Activated CD8-positive, alpha-beta T cell treated with anti-CD3 and anti-CD28 coated beads for 36 hours (primary cell): ENCODE measurements at regions not wholly inside any gene's neighbourhood (a gene's known extent, or its start where the extent isn't known, plus 50 kb on each side); places are given as distances from the start of the nearest gene placed in this dataset.

Experiments used
- ATAC-seq: fragments of 200-7000 bp; cut with Tn5 transposase; one replicate; pipeline ENCODE4 v1.10.0; 2021; ENCODE audit warnings: mild to moderate bottlenecking, moderate library complexity
- CTCF ChIA-PET: fragments of 350-600 bp; sonication (Branson Sonifier 250); formaldehyde crosslinking; loops from one replicate; lab custom pipeline; 2021; ENCODE audit warnings: antibody characterized with exemption; lab: Charles Lee
- POLR2A ChIA-PET: fragments of 350-600 bp; sonication (Branson Sonifier 250); formaldehyde crosslinking; loops from one replicate; lab custom pipeline; 2021; ENCODE audit warnings: antibody characterized with exemption; lab: Charles Lee
- DNase-seq: peaks from one replicate; pipeline ENCODE4 v3.0.0-alpha.2; 2020
- H3K27ac Mint-ChIP-seq: one replicate; pipeline ENCODE4 v1.8.0; 2021; ENCODE audit warnings: mild to moderate bottlenecking, mixed read lengths
- H3K27me3 Mint-ChIP-seq: one replicate; pipeline ENCODE4 v1.8.0; 2021; ENCODE audit warnings: mixed read lengths
- H3K36me3 Mint-ChIP-seq: one replicate; pipeline ENCODE4 v1.8.0; 2021; ENCODE audit warnings: low read depth, mixed read lengths
- H3K4me1 Mint-ChIP-seq: one replicate; pipeline ENCODE4 v1.8.0; 2021; ENCODE audit warnings: low read depth, mixed read lengths
- H3K4me3 Mint-ChIP-seq: one replicate; pipeline ENCODE4 v1.8.0; 2021; ENCODE audit warnings: mild to moderate bottlenecking, moderate library complexity, mixed read lengths
- H3K9me3 Mint-ChIP-seq: one replicate; pipeline ENCODE4 v1.8.0; 2021; ENCODE audit warnings: mixed read lengths
- intact Hi-C: fragments of 100-400 bp; cut with micrococcal nuclease; formaldehyde crosslinking; loops from one replicate; pipeline ENCODE4 v1.10.0; 2022
- TF ChIP-seq, protein P1 (sequence below): fragments of 200-600 bp; IDR thresholded peaks from one replicate; pipeline ENCODE4 v1.8.0; 2022; ENCODE audit warnings: antibody characterized with exemption, mild to moderate bottlenecking

GRCh38 chr2:176581557-176582165 is 312.4 kb downstream of the MTX2 start:
- ATAC-seq (no peak), DNase-seq (no peak)
- no peak overlapping the region for H3K4me3 Mint-ChIP-seq
- CTCF ChIA-PET = interaction anchor here (1.2 to 3.2 kb wide), 2 partner anchors 26 to 27 kb away, joined by 3 to 11 read pairs; no protein-coding TSS in a partner anchor
- no peaks in the 10 kb centered on the region for H3K36me3 Mint-ChIP-seq
- H3K4me1 Mint-ChIP-seq = peaks cover 5% of the 10 kb centered on the region
- POLR2A ChIA-PET = no interaction called here
- peaks cover 31% of the 10 kb centered on the region for H3K27me3 Mint-ChIP-seq
- intact Hi-C loops = no loop called here
- TF ChIP-seq, protein P1, sequence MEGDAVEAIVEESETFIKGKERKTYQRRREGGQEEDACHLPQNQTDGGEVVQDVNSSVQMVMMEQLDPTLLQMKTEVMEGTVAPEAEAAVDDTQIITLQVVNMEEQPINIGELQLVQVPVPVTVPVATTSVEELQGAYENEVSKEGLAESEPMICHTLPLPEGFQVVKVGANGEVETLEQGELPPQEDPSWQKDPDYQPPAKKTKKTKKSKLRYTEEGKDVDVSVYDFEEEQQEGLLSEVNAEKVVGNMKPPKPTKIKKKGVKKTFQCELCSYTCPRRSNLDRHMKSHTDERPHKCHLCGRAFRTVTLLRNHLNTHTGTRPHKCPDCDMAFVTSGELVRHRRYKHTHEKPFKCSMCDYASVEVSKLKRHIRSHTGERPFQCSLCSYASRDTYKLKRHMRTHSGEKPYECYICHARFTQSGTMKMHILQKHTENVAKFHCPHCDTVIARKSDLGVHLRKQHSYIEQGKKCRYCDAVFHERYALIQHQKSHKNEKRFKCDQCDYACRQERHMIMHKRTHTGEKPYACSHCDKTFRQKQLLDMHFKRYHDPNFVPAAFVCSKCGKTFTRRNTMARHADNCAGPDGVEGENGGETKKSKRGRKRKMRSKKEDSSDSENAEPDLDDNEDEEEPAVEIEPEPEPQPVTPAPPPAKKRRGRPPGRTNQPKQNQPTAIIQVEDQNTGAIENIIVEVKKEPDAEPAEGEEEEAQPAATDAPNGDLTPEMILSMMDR = no peak
- H3K9me3 Mint-ChIP-seq = no peaks in the 10 kb centered on the region
- no peak overlapping the region for H3K27ac Mint-ChIP-seq

DNA sequence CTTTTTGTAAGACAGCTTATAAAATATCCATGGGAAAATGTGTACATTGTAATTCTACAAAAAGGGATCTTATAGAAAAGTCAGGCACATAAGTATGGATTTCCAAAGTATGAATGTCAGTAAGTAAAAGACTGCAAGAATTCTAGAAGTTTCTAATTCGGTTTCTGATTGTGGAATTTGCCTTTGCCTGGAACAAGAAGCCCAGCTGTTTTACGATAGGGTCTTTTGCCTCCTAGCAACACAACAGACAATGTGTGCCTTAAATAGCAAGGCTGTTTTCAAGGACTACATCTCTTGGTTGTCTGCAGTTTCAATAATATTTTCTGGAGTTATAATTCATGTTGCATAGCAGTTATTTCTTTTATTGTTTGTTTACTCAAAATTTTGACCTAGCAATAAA is 312.9 kb downstream of the MTX2 start:
- TF ChIP-seq, protein P1 = no peak
- no peak overlapping the region for H3K27ac Mint-ChIP-seq
- H3K27me3 Mint-ChIP-seq = peaks cover 31% of the 10 kb centered on the region
- DNase-seq = no peak
- H3K9me3 Mint-ChIP-seq = no peaks in the 10 kb centered on the region
- no peaks in the 10 kb centered on the region for H3K36me3 Mint-ChIP-seq
- ATAC-seq = no peak
- no peak overlapping the region for H3K4me3 Mint-ChIP-seq
- peaks cover 5% of the 10 kb centered on the region for H3K4me1 Mint-ChIP-seq
- CTCF ChIA-PET = interaction anchor here (3.2 kb wide), 1 partner anchor 28 kb away, joined by 11 read pairs; no protein-coding TSS in a partner anchor
- intact Hi-C loops = no loop called here
- POLR2A ChIA-PET = no interaction called here

- peaks cover 5% of the 10 kb centered on the region for H3K4me1 Mint-ChIP-seq
- H3K27me3 Mint-ChIP-seq = peaks cover 32% of the 10 kb centered on the region
- no peaks in the 10 kb centered on the region for H3K36me3 Mint-ChIP-seq
- DNase-seq (no peak), ATAC-seq (peak; percentile 56)
- no peak overlapping the region for H3K27ac Mint-ChIP-seq
- TF ChIP-seq, protein P1 = no peak
- no peak overlapping the region for H3K4me3 Mint-ChIP-seq
- ChIA-PET POLR2A (no interaction called here), CTCF (interaction anchor here (0.9 to 3.2 kb wide), 2 partner anchors 10 to 29 kb away, joined by 3 to 11 read pairs; no protein-coding TSS in a partner anchor)
- H3K9me3 Mint-ChIP-seq = no peaks in the 10 kb centered on the region
- intact Hi-C loops = no loop called here
Measured at GRCh38 chr2:176582990-176583481, 313.8 kb downstream of the MTX2 start.

GRCh38 chr2:176583607-176584006 is 314.4 kb downstream of the MTX2 start:
- no peaks in the 10 kb centered on the region for H3K9me3 Mint-ChIP-seq
- ATAC-seq (no peak), DNase-seq (peak; percentile 17)
- no peaks in the 10 kb centered on the region for H3K36me3 Mint-ChIP-seq
- ChIA-PET POLR2A (no interaction called here), CTCF (interaction anchor here (0.9 to 3.2 kb wide), 2 partner anchors 10 to 29 kb away, joined by 3 to 11 read pairs; no protein-coding TSS in a partner anchor)
- peaks cover 32% of the 10 kb centered on the region for H3K27me3 Mint-ChIP-seq
- intact Hi-C loops = no loop called here
- TF ChIP-seq, protein P1 = no peak
- no peak overlapping the region for H3K4me3 Mint-ChIP-seq
- H3K27ac Mint-ChIP-seq = no peak overlapping the region
- H3K4me1 Mint-ChIP-seq = peaks cover 5% of the 10 kb centered on the region

- Mint-ChIP-seq H3K4me3 (no peak overlapping the region), H3K27me3 (peaks cover 28% of the 10 kb centered on the region), H3K4me1 (peaks cover 5% of the 10 kb centered on the region), H3K9me3 (no peaks in the 10 kb centered on the region), H3K27ac (no peak overlapping the region), H3K36me3 (no peaks in the 10 kb centered on the region)
- ATAC-seq = no peak
- CTCF ChIA-PET = no interaction called here
- POLR2A ChIA-PET = no interaction called here
- TF ChIP-seq, protein P1 = no peak
- DNase-seq = no peak
- intact Hi-C loops = no loop called here
Measured at GRCh38 chr2:176584333-176584732, 315.1 kb downstream of the MTX2 start.
